ENCODE measurements at regions not wholly inside any gene's neighbourhood (a gene's known extent, or its start where the extent isn't known, plus 50 kb on each side); places are given as distances from the start of the nearest gene placed in this dataset.

DNA sequence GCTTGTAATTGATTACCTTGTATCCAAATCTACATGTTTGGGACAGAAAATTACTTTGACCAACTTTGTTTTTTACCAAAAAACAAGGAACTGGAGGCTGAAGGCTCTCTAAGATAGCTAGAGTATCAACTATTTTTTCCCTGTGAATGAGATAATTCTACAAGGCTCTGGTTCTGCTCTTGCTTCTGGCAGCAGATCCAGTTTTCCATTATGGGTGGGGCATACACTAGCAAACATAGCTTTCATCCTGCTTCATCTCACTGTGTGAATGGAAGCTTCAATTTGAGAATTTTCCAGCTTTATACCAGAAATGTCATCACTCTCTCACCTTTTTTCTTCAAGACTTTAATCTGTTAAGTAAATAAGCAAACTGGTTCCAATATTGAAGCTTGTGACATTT, 249.7 kb downstream of the RPRM start:
- Histone ChIP-seq H3K9ac (ENCODE audit: insufficient read depth, low read depth, low read length) (no peak overlapping the region), H3K79me2 (ENCODE audit: insufficient read depth, low read length) (no peaks in the 10 kb centered on the region), H3K4me3 (replicated peaks in 1 of 3; ENCODE audit: insufficient read depth in 1 of 3, low read depth in 2 of 3, low read length in 3 of 3) (no peak overlapping the region), H3K36me3 (replicated peaks in 1 of 2; ENCODE audit: control insufficient read depth in 1 of 2, insufficient read depth in 2 of 2, low read length in 2 of 2) (no peaks in the 10 kb centered on the region), H4K20me1 (ENCODE audit: insufficient read depth, low read length) (no peaks in the 10 kb centered on the region), H3K9me3 (ENCODE audit: low read length) (peaks cover 22% of the 10 kb centered on the region), H3K27me3 (ENCODE audit: control insufficient read depth in 1 of 2, insufficient read depth in 2 of 2, low read length in 2 of 2) (no peaks in the 10 kb centered on the region), H2AFZ (ENCODE audit: low read length) (no peak overlapping the region), H3K4me2 (ENCODE audit: low read depth, low read length) (no peak overlapping the region), H3K27ac (ENCODE audit: extremely low read length, insufficient read depth, low read length) (no peak overlapping the region), H3K4me1 (ENCODE audit: insufficient read depth, low read length) (no peaks in the 10 kb centered on the region)
- DNase-seq (ENCODE audit: low spot score) (no peak), FAIRE-seq (no peak), ATAC-seq (no peak)
- in situ Hi-C loops (cut with HindIII; ENCODE audit: extremely low pct_ligation_motif_present, low pct_unique_long_range_greater_than_20kb) (no loop called here), intact Hi-C loops (cut with micrococcal nuclease; ENCODE audit: unreplicated experiment) (no loop called here)
- POLR2A ChIA-PET: no interaction called here
- CTCF ChIA-PET (ENCODE audit: low intra/inter-chr PET ratio, low total read pairs): no interaction called here
- no TSS peak for BruUV-seq (replicated peaks)
- TF ChIP-seq, protein P1, sequence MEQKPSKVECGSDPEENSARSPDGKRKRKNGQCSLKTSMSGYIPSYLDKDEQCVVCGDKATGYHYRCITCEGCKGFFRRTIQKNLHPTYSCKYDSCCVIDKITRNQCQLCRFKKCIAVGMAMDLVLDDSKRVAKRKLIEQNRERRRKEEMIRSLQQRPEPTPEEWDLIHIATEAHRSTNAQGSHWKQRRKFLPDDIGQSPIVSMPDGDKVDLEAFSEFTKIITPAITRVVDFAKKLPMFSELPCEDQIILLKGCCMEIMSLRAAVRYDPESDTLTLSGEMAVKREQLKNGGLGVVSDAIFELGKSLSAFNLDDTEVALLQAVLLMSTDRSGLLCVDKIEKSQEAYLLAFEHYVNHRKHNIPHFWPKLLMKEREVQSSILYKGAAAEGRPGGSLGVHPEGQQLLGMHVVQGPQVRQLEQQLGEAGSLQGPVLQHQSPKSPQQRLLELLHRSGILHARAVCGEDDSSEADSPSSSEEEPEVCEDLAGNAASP (CRISPR knock-in tag; IDR thresholded peaks at IDR 0.05; ENCODE audit: borderline replicate concordance): no peak
- TF ChIP-seq ZNF724P (CRISPR knock-in tag; IDR thresholded peaks at IDR 0.05; ENCODE audit: borderline replicate concordance): no peak
- TF ChIP-seq ZNF335 (CRISPR knock-in tag; IDR thresholded peaks at IDR 0.05): no peak
- no peak for TF ChIP-seq SRSF4 (IDR thresholded peaks at IDR 0.05; ENCODE audit: low read depth, low read length, poor library complexity, severe bottlenecking)
- TF ChIP-seq THAP11 (CRISPR knock-in tag; IDR thresholded peaks at IDR 0.05): no peak
- TF ChIP-seq ATAD3A (CRISPR knock-in tag; IDR thresholded peaks at IDR 0.05): no peak
- TF ChIP-seq KDM6A (CRISPR knock-in tag; IDR thresholded peaks at IDR 0.05; ENCODE audit: low read depth): no peak
- TF ChIP-seq ZNF430 (CRISPR knock-in tag; IDR thresholded peaks at IDR 0.05): no peak
- no peak for TF ChIP-seq ARID2 (CRISPR knock-in tag; IDR thresholded peaks at IDR 0.05; ENCODE audit: borderline replicate concordance)
- TF ChIP-seq RBM22 (optimal IDR thresholded peaks at IDR 0.05; ENCODE audit: low read length): no peak
- TF ChIP-seq, protein P2, sequence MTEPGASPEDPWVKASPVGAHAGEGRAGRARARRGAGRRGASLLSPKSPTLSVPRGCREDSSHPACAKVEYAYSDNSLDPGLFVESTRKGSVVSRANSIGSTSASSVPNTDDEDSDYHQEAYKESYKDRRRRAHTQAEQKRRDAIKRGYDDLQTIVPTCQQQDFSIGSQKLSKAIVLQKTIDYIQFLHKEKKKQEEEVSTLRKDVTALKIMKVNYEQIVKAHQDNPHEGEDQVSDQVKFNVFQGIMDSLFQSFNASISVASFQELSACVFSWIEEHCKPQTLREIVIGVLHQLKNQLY (CRISPR knock-in tag; IDR thresholded peaks at IDR 0.05): no peak
- TF ChIP-seq, protein P3, sequence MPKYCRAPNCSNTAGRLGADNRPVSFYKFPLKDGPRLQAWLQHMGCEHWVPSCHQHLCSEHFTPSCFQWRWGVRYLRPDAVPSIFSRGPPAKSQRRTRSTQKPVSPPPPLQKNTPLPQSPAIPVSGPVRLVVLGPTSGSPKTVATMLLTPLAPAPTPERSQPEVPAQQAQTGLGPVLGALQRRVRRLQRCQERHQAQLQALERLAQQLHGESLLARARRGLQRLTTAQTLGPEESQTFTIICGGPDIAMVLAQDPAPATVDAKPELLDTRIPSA (CRISPR knock-in tag; IDR thresholded peaks at IDR 0.05; ENCODE audit: borderline replicate concordance): no peak
- no peak for TF ChIP-seq KAT8 (CRISPR knock-in tag; IDR thresholded peaks at IDR 0.05)
- TF ChIP-seq, protein P4, sequence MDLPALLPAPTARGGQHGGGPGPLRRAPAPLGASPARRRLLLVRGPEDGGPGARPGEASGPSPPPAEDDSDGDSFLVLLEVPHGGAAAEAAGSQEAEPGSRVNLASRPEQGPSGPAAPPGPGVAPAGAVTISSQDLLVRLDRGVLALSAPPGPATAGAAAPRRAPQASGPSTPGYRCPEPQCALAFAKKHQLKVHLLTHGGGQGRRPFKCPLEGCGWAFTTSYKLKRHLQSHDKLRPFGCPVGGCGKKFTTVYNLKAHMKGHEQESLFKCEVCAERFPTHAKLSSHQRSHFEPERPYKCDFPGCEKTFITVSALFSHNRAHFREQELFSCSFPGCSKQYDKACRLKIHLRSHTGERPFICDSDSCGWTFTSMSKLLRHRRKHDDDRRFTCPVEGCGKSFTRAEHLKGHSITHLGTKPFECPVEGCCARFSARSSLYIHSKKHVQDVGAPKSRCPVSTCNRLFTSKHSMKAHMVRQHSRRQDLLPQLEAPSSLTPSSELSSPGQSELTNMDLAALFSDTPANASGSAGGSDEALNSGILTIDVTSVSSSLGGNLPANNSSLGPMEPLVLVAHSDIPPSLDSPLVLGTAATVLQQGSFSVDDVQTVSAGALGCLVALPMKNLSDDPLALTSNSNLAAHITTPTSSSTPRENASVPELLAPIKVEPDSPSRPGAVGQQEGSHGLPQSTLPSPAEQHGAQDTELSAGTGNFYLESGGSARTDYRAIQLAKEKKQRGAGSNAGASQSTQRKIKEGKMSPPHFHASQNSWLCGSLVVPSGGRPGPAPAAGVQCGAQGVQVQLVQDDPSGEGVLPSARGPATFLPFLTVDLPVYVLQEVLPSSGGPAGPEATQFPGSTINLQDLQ (CRISPR knock-in tag; IDR thresholded peaks at IDR 0.05): no peak
- TF ChIP-seq, protein P5, sequence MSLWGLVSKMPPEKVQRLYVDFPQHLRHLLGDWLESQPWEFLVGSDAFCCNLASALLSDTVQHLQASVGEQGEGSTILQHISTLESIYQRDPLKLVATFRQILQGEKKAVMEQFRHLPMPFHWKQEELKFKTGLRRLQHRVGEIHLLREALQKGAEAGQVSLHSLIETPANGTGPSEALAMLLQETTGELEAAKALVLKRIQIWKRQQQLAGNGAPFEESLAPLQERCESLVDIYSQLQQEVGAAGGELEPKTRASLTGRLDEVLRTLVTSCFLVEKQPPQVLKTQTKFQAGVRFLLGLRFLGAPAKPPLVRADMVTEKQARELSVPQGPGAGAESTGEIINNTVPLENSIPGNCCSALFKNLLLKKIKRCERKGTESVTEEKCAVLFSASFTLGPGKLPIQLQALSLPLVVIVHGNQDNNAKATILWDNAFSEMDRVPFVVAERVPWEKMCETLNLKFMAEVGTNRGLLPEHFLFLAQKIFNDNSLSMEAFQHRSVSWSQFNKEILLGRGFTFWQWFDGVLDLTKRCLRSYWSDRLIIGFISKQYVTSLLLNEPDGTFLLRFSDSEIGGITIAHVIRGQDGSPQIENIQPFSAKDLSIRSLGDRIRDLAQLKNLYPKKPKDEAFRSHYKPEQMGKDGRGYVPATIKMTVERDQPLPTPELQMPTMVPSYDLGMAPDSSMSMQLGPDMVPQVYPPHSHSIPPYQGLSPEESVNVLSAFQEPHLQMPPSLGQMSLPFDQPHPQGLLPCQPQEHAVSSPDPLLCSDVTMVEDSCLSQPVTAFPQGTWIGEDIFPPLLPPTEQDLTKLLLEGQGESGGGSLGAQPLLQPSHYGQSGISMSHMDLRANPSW (CRISPR knock-in tag; IDR thresholded peaks at IDR 0.05; ENCODE audit: borderline replicate concordance): no peak
- TF ChIP-seq, protein P6, sequence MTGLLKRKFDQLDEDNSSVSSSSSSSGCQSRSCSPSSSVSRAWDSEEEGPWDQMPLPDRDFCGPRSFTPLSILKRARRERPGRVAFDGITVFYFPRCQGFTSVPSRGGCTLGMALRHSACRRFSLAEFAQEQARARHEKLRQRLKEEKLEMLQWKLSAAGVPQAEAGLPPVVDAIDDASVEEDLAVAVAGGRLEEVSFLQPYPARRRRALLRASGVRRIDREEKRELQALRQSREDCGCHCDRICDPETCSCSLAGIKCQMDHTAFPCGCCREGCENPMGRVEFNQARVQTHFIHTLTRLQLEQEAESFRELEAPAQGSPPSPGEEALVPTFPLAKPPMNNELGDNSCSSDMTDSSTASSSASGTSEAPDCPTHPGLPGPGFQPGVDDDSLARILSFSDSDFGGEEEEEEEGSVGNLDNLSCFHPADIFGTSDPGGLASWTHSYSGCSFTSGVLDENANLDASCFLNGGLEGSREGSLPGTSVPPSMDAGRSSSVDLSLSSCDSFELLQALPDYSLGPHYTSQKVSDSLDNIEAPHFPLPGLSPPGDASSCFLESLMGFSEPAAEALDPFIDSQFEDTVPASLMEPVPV (CRISPR knock-in tag; IDR thresholded peaks at IDR 0.05): no peak
- no peak for TF ChIP-seq ZNF557 (CRISPR knock-in tag; IDR thresholded peaks at IDR 0.05)

Measured in HepG2 (cell line).